ENCODE measurements at regions not wholly inside any gene's neighbourhood (a gene's known extent, or its start where the extent isn't known, plus 50 kb on each side); places are given as distances from the start of the nearest gene placed in this dataset.

GRCh38 chr5:179455320-179455719 is 95.0 kb upstream of the RUFY1 start:
- Histone ChIP-seq H3K4me3 (ENCODE audit: low read depth in 2 of 2, low read length in 1 of 2) (no peak overlapping the region), H3K27me3 (ENCODE audit: insufficient read depth) (no peaks in the 10 kb centered on the region), H3K36me3 (replicated peaks in 1 of 2; ENCODE audit: control insufficient read depth in 1 of 2, insufficient read depth in 2 of 2, low read length in 1 of 2) (no peaks in the 10 kb centered on the region), H3K9ac (no peak overlapping the region), H2AFZ (ENCODE audit: low read depth) (no peak overlapping the region), H3K4me1 (ENCODE audit: control insufficient read depth in 1 of 2, insufficient read depth in 2 of 2, low read depth in 1 of 2, low read length in 1 of 2) (peaks cover 0 to 4% of the 10 kb centered on the region in 2 experiments; a peak in 1 of 4 replicates), H4K20me1 (ENCODE audit: insufficient read depth) (no peaks in the 10 kb centered on the region), H3K4me2 (no peak overlapping the region), H3F3A (replicated peaks; ENCODE audit: insufficient read depth) (no peaks in the 10 kb centered on the region), H3K9me3 (no peaks in the 10 kb centered on the region), H3K79me2 (ENCODE audit: insufficient read depth) (no peaks in the 10 kb centered on the region), H3K27ac (ENCODE audit: low read depth in 2 of 2, low read length in 1 of 2) (no peak overlapping the region), H3K9me2 (no peaks in the 10 kb centered on the region)
- ChIA-PET CTCF (interaction anchor here (1.2 kb wide), 2 partner anchors 19 to 288 kb away, joined by 3 to 4 read pairs; no protein-coding TSS in a partner anchor), POLR2A (no interaction called here)
- WGBS (ENCODE audit: low lambda C conversion rate), result 50% methylated on average over 14 of the region's 15 CpGs
- no peak for DNase-seq
- TF ChIP-seq RXRA (IDR thresholded peaks at IDR 0.05; ENCODE audit: borderline replicate concordance, low read depth) (no peak), PBX3 (IDR thresholded peaks at IDR 0.05) (no peak), EP300 (IDR thresholded peaks at IDR 0.05; ENCODE audit: borderline replicate concordance in 1 of 2, low read depth in 1 of 2, low read length in 1 of 2) (no peak), NFIC (IDR thresholded peaks at IDR 0.05; ENCODE audit: borderline replicate concordance) (no peak), SIN3A (IDR thresholded peaks at IDR 0.05; ENCODE audit: borderline replicate concordance, low read depth, low read length) (no peak), GABPA (IDR thresholded peaks at IDR 0.05; ENCODE audit: low read depth) (no peak), RFX5 (IDR thresholded peaks at IDR 0.05; ENCODE audit: low read length) (no peak), TAF1 (IDR thresholded peaks at IDR 0.05; ENCODE audit: borderline replicate concordance, low read depth, low read length) (no peak), TEAD4 (IDR thresholded peaks at IDR 0.05; ENCODE audit: borderline replicate concordance, insufficient read depth) (no peak), CTCF (IDR thresholded peaks at IDR 0.05) (no peak), FOXM1 (IDR thresholded peaks at IDR 0.05; ENCODE audit: low read depth) (no peak), FOSL2 (IDR thresholded peaks at IDR 0.05; ENCODE audit: borderline replicate concordance, low read depth) (no peak), YY1 (IDR thresholded peaks at IDR 0.05; ENCODE audit: low read depth) (no peak), MXI1 (IDR thresholded peaks at IDR 0.05; ENCODE audit: low read depth, low read length) (no peak), GATA2 (CRISPR knock-in tag; IDR thresholded peaks at IDR 0.05) (no peak)

GRCh38 chr5:179454356-179454755 is 96.0 kb upstream of the RUFY1 start:
- Histone ChIP-seq H3K4me2 (no peak overlapping the region), H3K9ac (no peak overlapping the region), H2AFZ (ENCODE audit: low read depth) (no peak overlapping the region), H3K36me3 (replicated peaks in 1 of 2; ENCODE audit: control insufficient read depth in 1 of 2, insufficient read depth in 2 of 2, low read length in 1 of 2) (no peaks in the 10 kb centered on the region), H3F3A (replicated peaks; ENCODE audit: insufficient read depth) (no peaks in the 10 kb centered on the region), H3K4me3 (ENCODE audit: low read depth in 2 of 2, low read length in 1 of 2) (no peak overlapping the region), H3K9me2 (no peaks in the 10 kb centered on the region), H4K20me1 (ENCODE audit: insufficient read depth) (no peaks in the 10 kb centered on the region), H3K27me3 (ENCODE audit: insufficient read depth) (no peaks in the 10 kb centered on the region), H3K27ac (ENCODE audit: low read depth in 2 of 2, low read length in 1 of 2) (no peak overlapping the region), H3K4me1 (ENCODE audit: control insufficient read depth in 1 of 2, insufficient read depth in 2 of 2, low read depth in 1 of 2, low read length in 1 of 2) (no peaks in the 10 kb centered on the region; a peak in 1 of 4 replicates), H3K9me3 (no peaks in the 10 kb centered on the region), H3K79me2 (ENCODE audit: insufficient read depth) (no peaks in the 10 kb centered on the region)
- WGBS (ENCODE audit: low lambda C conversion rate), result 28% methylated on average over 9 of the region's 9 CpGs
- POLR2A ChIA-PET, result no interaction called here
- CTCF ChIA-PET, result interaction anchor here (1.2 to 1.4 kb wide), 3 partner anchors 20 to 287 kb away, joined by 3 to 4 read pairs (median 3); no protein-coding TSS in a partner anchor
- DNase-seq, result no peak
- TF ChIP-seq JUND (IDR thresholded peaks at IDR 0.05), result no peak
- TF ChIP-seq RXRA (IDR thresholded peaks at IDR 0.05; ENCODE audit: borderline replicate concordance, low read depth), result no peak

Measured in SK-N-SH (cell line).